Activated T-helper 1 cell treated with anti-CD3 and anti-CD28 coated beads, Interleukin-2, amount 50 U/mL, for 16 hours (primary cell): ENCODE measurements at regions not wholly inside any gene's neighbourhood (a gene's known extent, or its start where the extent isn't known, plus 50 kb on each side); places are given as distances from the start of the nearest gene placed in this dataset.

Source experiments
- DNase-seq, 2 donors: peaks; one replicate each; pipeline ENCODE4 v3.0.0-alpha.2; 2020; ENCODE audit warnings: low read depth in 1 of 2, low spot score in 1 of 2

DNA sequence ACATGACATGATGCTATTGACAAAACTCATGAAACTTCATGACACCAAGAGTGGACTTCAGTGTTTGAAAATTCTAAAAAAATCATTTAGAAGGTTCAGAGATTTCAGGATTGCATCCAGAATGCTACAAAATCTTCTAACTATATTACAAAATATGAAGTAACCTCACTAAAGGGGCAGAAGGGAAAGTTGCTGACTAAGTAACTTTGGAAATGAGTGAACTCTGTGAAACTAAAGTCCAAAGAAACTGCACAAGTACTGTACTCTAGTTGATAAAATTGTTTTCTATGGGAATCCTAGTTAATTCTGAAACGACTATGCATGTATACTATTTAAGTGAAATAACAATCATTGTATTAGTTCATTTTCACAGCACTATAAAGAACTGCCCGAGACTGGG, 184.4 kb downstream of the LYPLAL1 start:
- no peak for DNase-seq

DNA sequence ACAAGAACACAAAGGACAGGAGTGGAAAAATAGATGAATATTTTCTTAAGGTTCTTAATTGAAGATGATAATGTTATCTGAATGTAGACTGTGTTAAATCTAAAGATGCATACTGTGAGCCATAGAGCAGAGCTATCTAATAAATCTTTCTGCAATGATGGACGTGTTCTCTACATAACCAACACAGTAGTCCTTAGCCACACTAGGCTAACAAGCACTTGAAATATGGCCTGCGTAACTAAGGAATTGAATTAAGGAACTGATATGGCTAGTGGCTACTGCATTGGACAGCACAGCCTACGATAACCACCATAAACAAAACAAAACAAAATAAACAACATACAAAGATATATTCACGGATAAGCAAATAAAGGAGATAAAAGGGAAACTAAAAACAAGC, 181.3 kb downstream of the LYPLAL1 start:
- DNase-seq: no peak

DNA sequence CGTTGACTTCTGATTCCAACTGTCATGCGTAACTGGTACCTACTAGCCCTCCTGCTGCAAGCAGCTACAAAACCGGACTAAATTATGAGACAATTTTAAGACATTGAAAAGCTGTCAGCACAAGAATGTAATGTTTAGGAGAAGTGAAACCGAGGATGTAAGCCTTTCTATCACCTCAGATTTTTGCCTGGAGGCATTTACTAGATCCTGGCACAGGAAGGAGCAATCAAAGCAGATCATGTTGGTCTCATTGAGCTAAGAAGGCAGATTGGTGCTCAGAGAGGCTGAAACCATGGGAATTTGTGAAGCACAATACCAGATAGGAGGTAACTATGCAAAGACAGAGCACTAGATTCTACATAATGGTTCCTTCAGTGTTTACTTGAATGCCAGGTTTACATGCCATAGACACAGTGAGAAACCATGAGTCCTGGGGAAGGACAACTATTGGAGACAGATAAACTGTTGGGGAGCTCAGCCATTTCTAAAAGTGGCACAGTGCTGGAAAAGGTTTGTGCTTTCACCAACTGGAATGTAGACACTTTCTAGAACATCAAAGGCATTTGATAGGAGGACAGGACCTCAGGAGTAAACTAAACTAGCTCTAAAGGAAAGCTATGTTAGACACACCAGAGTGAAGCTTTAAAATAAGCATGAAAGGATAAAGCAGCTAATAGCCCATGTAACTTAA, 179.4 kb downstream of the LYPLAL1 start:
- no peak for DNase-seq

DNA sequence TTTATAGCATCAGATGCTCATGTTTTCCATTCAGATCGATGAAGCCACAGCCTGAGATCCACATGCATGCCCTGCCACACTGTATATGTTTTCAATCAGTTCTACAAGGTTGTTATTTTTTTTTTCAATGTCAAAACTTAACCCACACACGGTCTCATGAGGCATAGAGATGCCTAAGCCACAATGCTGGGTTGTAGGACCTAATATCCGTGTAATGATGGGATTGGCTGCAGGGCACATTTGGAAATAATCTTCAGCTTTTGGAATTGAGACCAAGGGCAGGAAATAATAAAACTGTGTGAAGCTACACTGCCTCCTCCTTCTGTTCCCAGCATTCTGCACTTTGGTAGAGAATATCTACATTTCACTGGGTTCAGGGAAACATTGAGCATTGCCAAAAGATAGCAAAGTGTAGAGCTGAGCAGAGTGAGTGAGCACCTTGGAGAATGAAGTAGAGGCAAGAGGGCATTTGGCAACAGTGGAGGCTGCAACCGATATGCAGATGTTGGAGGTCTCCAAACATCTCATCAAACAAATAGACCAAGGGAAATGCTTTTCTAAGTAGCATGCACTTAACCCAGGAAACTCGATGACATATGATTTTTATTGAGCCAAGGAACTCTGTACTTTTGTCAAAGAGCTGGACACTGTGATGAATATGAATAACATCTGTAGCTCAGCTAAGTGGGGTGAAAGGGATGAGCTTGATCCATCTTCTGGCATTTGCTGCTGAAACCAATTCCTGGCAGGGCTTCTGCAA, 176.7 kb downstream of the LYPLAL1 start:
- DNase-seq: no peak

DNA sequence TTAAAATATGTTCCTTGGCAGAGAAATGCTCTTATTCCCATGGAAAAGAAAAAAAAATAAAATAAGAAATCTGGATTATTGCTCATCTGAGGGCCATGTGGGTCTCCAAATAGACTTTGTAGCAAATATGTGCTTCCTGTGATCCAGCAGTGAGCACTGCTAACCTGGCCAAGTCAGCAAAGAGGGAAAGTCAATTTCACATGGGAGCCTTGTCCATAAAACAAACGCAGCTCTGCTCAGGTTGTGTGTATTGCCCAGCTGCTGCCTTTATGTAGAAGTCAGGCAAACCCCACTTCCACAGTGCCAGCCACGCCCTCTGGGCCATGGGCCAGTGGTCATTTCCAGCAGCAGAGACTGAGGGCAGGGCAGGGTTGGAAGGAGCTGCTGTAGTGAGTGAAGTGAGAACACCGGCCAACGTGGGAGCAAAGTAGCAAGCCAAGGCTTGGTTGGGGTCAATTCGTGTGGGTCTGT, 174.3 kb downstream of the LYPLAL1 start:
- no peak for DNase-seq

DNA sequence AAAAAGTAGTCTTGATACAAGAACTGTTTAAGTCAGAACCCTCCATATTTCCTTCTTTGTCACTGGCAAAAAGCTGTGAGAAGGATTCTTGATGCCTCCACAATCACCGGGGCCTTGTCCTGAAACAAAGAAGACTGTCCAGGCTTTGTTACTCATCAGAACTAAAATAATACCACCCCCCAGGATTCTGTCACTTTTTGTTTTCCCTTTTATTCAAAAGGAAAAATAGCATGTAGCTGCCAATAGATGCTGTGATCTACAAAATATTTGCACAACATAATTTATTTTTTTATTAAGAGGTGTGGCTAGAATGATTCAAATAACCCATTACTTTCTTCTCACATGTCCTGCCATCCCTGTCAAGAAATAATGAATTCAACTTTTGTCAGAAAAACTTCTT, 173.7 kb downstream of the LYPLAL1 start:
- no peak for DNase-seq

DNA sequence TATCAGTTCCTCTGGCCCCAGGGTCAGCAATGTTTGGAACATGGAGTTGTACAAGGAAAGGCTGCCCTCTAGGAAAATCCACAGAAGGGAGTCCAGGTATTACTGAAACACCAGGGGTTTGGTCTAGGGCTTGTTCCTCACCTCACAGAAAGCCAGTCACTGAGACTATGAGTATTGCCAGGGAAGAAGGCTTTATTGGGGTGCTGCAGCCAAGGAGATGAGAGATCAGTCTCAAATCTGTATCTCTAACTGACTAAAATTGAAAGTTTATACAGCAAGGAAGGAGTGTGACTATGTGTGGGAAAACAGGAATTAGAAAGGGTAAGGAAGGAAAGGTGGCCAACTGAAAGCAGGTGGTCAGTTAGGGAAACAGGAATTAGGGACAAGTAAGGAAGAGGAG, 172.3 kb downstream of the LYPLAL1 start:
- no peak for DNase-seq

DNA sequence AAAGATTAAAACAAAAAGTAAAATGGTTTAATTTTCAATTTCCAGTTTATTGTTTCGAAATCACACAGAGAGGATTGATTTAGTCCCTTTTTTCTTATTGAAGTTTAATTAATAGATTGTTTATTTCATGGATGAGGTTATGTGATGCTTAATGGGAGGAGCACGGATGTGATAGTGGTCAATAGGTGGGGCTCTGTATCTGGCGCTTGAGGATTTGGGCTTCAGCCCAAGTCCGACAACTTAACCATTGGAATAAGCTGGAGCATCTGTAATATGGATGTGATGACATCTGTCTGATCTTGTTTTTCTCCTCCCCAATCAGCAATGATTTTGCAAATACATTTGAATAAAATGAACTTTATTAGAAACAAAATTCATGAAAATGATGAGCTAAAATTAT, 169.2 kb downstream of the LYPLAL1 start:
- DNase-seq: no peak

DNA sequence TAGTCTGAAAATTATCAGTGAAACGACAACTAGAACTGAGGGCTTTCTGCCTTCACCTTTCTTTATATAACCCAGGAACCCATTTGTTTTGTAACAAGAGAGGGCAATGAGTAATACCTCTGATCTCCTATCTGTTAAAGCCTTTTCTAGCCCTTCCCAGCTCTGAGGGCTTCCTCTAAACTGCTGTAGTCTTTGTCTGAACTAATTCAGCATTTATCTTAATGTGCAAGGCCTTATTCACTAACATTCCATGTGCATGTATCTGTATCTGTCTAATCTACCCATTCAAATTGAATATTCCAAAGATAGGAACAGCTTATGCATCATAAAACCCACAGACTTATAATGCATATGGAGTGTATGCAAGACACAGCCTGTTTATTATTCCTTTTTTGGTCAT, 167.1 kb downstream of the LYPLAL1 start:
- no peak for DNase-seq

DNA sequence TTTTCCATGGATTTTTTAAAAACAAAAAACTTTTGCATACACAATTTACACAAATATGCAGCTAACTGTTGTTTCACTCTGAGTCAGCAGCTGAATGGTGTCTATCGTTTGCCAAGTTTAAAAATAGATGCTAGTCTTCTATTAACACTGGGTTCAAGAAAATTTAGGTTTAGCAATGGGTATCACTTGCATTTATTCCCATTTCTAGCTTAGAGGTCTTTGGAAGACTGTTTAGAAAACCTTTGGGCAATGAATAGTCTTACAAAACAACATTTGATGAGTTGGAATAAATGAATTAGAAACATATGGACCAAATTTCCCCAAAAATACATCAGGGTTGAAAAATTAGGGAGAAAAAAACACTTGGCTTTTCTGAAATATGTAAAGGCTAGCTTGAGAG, 165.8 kb downstream of the LYPLAL1 start:
- no peak for DNase-seq

DNA sequence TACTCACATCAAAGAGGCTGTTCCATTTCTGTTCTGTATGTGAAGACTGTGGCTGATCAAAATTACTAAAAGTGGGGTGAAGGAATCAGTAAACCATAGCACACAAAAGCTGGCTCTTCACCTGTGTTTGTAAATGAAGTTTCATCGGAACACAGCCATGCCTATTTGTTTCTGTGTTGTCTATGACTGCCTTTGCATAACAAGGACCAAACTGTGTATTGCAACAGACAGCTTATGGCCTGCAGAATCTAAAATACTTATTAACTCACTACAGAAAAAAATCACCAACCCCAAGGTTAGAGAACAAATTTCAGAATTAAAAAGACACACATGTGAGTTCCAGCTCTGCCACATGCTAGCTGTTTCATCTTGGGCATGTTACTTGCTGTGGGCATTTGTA, 163.9 kb downstream of the LYPLAL1 start:
- DNase-seq: no peak

DNA sequence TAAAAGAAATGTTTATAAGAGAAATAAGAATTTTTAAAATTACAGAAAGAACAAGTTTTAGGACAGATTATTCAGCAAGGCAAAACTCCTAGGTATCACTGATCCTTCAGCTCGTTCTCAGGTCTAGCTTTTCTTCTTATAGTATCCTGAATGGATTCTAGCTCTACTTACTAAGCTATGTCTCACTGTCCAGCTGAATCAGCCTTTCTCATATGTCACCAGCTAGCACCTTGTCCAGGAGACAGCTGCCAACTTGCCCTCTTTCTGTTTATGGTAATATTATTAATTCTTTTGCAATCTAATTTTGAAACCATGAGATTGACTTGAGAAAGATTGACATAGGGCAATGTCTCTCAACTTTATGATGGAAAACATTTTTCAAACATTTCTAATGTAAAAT, 159.9 kb downstream of the LYPLAL1 start:
- DNase-seq: no peak

DNA sequence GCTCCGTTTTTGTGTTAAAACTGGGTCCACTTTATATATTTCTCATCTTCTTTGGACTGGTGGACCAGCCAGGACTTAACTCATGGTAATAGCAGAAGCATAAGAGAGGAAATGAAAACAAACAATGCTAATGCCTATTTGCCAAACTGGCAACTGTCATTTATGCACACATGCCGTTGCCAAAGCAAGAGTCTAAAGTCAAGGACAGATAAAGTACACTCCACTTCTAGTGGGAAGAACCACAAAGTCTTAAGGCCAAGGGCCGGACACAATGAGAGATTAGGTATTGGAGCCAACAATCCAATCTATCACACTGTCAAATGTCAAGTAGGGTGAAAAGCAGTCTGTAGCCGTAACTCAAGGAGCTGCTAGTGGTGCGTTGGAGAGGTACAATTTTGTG, 157.7 kb downstream of the LYPLAL1 start:
- DNase-seq: no peak

DNA sequence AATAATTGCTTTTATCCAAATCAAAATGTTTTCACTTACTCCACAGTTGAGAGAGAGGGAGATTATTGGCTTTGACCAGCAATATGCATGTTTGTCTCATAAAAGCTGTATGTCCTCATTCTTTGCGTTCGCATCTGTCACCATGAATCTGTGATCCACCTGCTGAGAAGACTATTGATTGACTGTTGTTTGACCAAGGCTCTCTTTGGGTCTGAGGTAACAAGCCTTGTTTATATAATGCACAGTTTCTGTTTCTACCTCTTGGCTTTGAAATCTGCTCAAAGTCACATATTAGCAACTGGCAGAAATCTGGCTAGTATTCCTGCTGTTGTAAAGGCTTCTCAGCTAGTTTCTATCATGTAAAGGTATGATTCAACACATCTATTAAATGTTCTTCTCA, 157.0 kb downstream of the LYPLAL1 start:
- no peak for DNase-seq

DNA sequence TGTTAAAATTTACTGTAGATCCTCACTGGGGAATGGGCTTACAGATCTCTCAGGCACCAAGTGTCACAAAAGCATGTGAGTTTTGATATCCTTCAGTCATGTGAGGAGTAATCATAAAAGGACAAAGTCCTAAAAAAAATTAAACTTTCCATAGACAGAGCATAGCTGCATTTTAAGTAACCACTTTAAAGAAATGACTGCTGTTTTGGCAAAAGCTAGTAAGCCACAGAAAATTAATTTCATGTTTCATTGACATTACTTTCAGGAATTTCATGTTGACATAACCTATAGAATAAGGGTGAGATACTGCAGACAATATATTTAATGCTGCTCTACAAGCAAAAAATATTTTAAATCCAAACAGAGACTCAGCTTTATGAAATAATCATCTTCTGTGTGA, 156.3 kb downstream of the LYPLAL1 start:
- no peak for DNase-seq

DNA sequence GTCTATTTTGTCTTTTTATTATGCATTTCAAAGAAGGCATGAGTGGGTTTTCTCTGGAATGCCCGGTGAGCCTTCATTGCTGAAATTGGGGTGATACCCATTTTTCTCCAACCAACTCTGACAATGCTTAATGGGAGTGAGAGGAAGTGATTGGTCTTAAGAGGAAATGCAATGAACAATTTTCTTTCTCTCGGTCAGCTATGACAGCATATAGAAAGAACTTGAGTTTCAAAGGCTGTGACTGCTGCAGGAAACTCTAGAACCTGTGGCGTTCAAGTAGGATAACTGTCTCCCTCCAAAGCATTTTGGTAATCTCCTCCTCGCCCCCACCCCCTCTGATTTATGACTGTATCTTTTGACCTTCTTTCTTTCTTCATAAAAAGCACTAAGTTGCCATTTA, 155.9 kb downstream of the LYPLAL1 start:
- no peak for DNase-seq

DNA sequence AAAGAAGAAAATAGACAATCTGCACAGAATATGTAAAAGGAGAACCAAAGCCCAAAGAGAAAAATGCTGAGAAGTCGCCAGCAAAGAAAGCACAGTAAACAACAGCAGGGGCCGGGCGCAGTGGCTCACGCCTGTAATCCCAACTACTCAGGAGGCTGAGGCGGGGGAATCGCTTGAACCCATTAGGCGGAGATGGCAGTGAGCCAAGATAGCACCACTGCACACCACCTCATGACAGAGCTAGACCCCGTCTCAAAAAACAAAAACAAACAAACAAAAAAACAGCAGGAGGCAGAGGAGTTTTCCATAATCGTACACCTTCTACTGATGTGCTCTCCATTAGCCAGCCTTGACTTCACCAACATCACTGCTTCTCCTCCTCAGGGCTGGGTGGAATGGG, 153.2 kb downstream of the LYPLAL1 start:
- no peak for DNase-seq

DNA sequence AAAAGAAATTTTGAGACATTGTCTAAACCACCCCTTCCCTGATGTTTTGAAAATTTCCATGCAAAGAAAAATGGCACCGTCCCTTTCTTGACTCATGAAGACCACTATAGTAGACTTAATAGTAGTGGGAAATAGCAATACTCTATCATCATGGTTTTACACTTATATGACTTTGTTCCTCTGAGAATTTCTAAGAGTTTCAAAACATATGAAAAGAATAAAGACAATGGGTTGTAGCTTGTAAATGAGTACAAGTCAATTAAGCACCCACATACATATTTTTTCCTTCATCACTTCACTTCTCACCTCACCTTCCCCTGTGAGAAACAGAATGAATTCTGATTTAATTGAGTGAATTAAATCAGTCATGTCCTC, 151.7 kb downstream of the LYPLAL1 start:
- DNase-seq: no peak

DNA sequence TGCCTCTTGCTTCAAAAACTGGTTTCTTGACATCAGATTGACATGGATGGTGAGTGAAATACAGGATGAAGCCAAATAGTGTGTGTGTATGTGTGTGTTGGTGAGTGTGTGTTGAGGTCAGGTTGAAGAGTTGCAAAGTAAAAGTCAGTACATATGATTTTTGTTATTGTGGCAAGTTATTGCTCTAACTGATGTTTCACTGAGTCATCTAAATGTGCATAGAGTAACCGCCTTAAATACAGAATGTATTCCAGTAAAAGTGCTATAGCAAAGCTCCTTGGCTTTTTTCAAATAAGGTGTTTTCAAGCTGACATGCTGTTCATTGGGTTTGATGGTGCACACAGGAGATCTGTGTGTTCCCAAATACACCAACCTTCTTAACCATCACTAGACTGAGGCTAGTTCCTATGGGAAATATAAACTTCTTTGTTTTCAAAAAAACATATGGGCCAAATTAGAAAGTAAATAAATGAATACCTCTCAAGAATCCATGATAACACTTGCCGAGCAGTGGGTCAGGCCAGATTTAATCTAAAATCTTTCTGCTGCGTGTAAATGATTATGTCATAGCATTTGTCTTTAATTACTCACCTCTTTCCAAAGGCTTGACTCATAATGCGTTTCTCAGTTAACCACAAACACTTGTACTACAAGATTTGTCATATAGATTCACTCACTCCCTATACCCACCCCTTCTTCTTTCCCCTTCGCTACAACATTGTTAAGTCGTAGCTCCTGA, 151.1 kb downstream of the LYPLAL1 start:
- DNase-seq: no peak

DNA sequence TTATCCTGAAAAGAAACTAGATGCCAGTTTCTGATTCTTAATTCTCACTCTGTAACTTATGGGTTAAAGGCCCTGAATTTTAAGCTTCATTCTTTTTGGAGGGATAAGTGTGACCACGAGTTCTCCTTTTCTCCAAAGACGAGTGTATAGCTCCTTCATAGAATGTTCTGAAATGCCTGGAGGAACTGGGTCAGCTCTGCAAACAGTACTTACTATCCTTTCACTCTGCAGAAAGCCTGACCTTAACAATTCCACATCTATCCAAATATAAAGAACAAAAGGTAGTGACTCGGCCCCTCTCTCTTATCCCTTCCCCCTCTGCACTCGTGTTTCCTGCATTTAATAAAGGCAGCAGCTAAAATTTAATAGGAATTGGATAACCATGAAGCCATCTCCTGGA, 150.5 kb downstream of the LYPLAL1 start:
- no peak for DNase-seq

DNA sequence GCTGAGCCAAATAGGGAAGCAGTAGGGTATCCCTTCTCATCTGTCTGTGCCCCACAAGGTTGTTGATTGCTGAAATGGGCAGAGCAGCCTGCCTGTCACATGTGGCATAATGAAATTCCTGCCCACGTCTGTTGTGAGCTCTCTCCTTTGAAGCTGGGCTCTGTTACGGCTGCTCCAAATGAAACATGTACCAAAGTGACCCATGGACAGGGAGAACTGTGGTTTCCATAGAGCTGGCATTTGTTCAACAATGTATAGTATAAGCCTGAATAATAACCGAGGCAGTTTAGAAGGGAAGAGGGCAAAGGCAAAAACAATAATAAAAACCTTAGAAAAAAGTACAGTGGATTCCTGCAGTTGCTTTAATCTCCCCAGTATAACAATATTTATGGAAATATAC, 149.7 kb downstream of the LYPLAL1 start:
- DNase-seq: no peak

DNA sequence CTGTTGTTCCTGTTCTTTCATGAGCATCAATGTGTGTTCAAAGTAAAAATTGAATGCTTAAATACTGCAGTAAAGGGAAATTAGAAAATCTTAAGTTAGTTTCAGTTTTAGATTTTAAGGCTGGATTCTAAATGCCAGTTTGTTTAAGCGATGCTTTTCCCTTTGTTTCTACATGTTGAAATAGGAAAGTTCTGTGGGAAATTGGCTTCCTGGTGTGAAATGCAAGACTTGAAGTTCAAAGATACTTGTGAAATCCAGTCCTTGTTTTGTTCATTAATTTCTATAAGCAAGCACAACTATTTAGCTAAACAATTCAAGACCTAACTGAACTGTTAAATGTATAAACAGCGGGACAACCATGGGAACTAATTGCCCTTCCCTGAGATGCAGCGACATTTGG, 149.1 kb downstream of the LYPLAL1 start:
- DNase-seq: no peak
